ENCODE measurements at regions not wholly inside any gene's neighbourhood (a gene's known extent, or its start where the extent isn't known, plus 50 kb on each side); places are given as distances from the start of the nearest gene placed in this dataset.

- DNase-seq: peak; percentile 79
Measured at GRCh38 chr10:29131952-29132547, 156.8 kb upstream of the LYZL1 start.

GRCh38 chr10:29132551-29133111 is 156.2 kb upstream of the LYZL1 start:
- DNase-seq: no peak

DNA sequence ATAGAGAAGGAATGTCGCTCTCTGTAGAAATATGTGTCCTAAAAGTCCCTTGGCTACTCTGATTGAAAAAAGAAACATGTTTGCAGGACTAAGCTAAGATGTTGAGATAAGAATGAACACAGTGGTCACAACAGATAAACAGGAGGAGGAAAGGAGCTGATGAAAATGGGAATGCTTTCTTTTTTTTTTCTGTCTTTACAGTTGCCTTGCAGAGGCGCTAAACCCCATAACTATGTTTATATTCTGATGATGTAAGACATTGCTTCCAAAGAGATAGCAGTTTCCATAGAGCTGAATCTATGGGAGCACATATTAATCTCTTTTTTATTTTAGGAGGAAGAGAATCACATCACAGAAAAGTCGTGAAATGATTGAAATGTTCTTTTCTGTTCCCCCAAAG is 153.5 kb upstream of the LYZL1 start:
- DNase-seq: peak; percentile 3

DNA sequence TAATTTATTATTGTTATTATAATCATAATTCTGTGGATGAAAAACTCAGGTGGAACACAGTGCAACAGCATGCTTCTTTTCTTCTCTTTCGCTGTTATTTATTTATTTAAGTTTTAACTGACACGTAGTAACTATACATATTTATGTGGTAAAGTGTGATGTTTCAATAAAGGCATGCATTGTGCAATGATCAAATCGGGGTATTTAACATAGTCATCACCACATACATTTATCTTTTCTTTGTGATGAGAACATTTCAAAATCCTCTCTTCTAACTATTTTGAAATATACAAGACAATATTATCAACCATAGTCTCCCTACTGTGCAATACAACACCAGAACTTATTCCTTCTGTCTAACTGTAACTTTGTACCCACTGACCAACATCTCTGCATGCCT is 152.5 kb upstream of the LYZL1 start:
- no peak for DNase-seq

GRCh38 chr10:29140151-29140550 is 148.7 kb upstream of the LYZL1 start:
- DNase-seq: no peak

- DNase-seq: no peak
Measured at GRCh38 chr10:29140991-29141390, 147.9 kb upstream of the LYZL1 start.

- DNase-seq: no peak
Measured at GRCh38 chr10:29141761-29142160, 147.1 kb upstream of the LYZL1 start.

DNA sequence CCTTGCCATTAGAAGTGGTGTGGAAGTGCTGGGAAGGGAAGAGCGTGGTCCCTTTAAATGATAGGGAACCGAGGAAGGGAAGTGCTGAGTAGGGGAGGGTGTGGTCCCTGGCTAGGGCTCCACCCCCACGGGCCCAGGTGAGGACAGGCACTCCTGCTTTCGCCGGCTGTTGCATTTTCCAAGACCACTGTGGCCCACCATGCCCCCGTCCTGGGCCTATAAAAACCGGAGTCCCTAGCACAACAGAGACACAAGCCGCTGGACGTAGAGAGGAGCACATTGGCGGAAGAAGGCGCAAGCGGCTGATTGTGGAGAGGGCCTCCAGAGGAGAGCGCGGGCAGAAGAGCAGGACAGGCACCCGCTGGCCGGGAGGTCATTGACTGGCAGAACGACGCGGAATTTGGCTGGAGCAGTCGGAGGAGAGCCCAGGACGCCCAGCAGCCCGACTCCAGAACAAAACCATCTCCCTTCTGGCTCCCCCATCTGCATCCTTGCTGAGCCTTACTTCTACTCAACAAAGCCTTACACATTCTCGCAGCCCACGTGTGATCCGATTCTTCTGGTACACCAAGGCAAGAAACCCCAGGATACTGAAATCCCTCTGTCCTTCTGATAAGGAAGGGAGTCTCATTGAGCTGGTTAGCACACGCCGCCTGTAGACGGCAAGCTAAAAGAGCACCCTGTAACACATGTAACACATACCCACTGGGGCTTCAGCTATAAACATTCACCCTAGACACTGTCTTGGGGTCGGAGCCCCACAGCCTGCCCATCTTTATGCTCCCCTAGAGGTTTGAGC is 146.2 kb upstream of the LYZL1 start:
- no peak for DNase-seq

DNA sequence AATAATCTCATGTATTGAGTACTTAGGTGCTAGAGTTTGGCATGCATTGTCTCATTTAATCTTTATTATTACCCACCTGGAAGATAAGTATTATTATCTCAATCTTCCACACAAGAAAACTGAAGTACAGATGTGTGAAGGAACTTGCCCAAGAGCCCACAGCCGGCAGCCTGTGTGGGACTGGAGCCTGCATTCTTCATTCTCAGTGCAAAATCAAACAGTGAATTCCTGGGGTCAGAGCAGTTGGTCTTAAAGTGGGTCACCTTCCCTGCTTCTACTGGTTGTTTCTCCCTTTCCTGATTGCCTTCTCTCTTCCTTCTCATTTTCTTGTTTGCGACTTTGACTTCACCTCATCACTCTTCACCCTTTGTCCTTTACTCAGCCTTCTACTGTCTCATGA is 144.7 kb upstream of the LYZL1 start:
- no peak for DNase-seq

DNA sequence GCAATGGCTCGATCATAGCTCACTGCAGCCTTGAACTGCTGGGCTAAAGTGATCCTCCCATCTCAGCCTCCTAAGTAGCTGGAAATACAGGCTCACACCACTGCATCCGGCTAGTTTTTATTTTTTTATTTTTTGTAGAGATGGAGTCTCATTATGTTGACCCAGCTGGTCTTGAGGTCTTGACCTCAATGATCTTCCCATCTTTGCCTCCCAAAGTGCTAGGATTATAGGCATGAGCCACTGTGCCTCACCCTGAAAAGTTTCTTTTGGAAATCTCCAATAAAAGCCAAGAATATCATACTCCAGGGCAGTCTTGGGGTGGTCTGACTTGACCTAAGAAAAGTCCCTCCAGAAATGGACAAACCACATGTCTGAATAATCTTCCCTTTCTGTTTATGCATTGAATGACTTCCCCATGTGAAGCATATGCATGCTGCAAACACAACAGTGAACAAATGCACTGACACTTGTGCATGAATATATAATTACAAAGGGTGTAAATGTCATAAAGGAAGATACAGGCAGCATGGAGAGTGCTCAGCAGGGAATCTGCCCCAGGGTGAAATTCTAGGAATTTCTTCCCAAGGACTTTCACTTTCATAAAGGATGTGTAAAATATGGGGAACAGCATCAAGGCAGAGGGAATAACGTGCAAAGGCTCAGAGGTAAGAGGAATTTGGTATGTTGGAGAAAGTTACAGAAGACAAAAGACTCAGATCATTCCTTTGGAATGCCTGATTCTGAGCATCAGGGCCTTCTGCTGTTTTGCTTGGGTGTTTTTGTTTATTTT is 142.4 kb upstream of the LYZL1 start:
- DNase-seq: no peak

GRCh38 chr10:29150010-29150409 is 138.9 kb upstream of the LYZL1 start:
- no peak for DNase-seq

- DNase-seq: no peak
Measured at GRCh38 chr10:29151005-29151404, 137.9 kb upstream of the LYZL1 start.

DNA sequence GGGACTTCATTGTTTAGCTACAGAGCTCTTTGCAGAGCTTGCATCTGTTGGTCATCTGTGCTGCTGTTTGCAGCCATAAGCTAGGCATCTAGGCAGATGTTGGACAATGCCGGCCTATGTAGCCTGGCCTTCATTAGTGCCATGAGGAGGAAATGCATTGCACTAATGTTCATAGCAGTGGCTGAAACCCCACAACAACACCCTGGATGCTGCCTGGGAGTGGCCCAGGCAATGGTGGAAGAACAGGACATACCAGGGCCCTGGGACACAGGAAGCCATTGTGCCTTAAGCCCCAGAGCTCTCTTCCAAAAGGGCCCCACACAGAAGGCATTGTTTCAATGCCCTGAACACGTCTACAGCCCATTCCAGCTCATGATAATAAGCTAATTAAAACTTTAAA is 131.5 kb upstream of the LYZL1 start:
- DNase-seq: no peak

GRCh38 chr10:29158066-29158465 is 130.8 kb upstream of the LYZL1 start:
- DNase-seq: no peak

- DNase-seq: no peak
Measured at GRCh38 chr10:29160150-29160617, 128.7 kb upstream of the LYZL1 start.

DNA sequence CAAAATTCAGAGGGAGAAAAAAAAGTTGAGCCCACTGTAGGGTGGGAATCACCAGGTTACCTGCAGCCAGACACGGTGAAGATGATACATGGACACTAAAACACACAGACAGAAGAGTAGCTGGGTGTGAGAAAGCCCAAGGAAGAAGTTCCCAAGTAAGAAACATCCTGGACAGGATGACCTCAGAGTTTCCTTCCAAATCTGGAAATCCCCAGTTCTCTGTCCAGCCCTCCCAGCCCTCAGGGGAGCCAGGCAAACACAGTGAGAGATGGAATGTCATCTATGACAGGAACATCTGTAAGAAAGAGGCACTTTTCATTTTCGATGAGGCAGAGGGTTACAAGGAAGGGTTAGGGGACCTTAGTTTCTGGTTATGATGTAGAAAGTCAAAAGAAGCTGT is 125.1 kb upstream of the LYZL1 start:
- DNase-seq: no peak

- no peak for DNase-seq
Measured at GRCh38 chr10:29166713-29167112, 122.2 kb upstream of the LYZL1 start.

- DNase-seq: no peak
Measured at GRCh38 chr10:29169021-29169420, 119.8 kb upstream of the LYZL1 start.

- DNase-seq: no peak
Measured at GRCh38 chr10:29171717-29172116, 117.2 kb upstream of the LYZL1 start.

- peak; percentile 8 for DNase-seq
Measured at GRCh38 chr10:29174389-29174788, 114.5 kb upstream of the LYZL1 start.

- DNase-seq: no peak
Measured at GRCh38 chr10:29176845-29177832, 111.7 kb upstream of the LYZL1 start.

- DNase-seq: no peak
Measured at GRCh38 chr10:29181936-29182335, 106.9 kb upstream of the LYZL1 start.
